A549 (cell line): ENCODE measurements at regions not wholly inside any gene's neighbourhood (a gene's known extent, or its start where the extent isn't known, plus 50 kb on each side); places are given as distances from the start of the nearest gene placed in this dataset.
"Not testable (repeated sequence)": the region's sequence is repeated elsewhere in the genome, so short reads cannot be mapped to it uniquely, and the experiment has no call there.

Experiments
- ATAC-seq, 2 experiments: fragments of 200-7000 bp in 1 of 2; fragments of >200 bp in 1 of 2; cut with Nextera tagmentation in 1 of 2; cut with Tn5 transposase in 1 of 2; 3 replicates each; pipeline versions ENCODE4 v1.8.0 to v1.9.1; 2018 to 2020; ENCODE audit warnings: mild to moderate bottlenecking in 1 of 2, moderate library complexity in 1 of 2
- CTCF ChIA-PET: fragments of 300-600 bp; sonication (Branson Sonifier 250); formaldehyde crosslinking; extraction: SDS; loops from one replicate; lab custom pipeline; 2021; ENCODE audit warnings: antibody characterized with exemption, inconsistent platforms; lab: Yijun Ruan, JAX
- POLR2A ChIA-PET: fragments of 350-600 bp; formaldehyde crosslinking; extraction: SDS; loops from one replicate; lab custom pipeline; 2021; ENCODE audit warnings: antibody characterized with exemption, inconsistent platforms; lab: Yijun Ruan, JAX
- DNase-seq, 2 experiments: peaks; one replicate each; pipeline versions ENCODE4 v3.0.0 to v3.0.0-alpha.2; 2011 to 2016; ENCODE audit warnings: low read depth in 1 of 2, low spot score in 1 of 2
- FAIRE-seq: peaks from 2 replicates; lab custom pipeline; 2011; peaks lifted over from hg19 to GRCh38; lab: Jason Lieb, UNC
- H3K27ac ChIP-seq, 2 experiments: fragments of >200 bp; sonication (Bioruptor Twin); formaldehyde crosslinking; 3 replicates each; pipeline ENCODE4 v1.5.1; 2016 to 2017
- H3K4me1 ChIP-seq: fragments of >200 bp; sonication (Bioruptor Twin); formaldehyde crosslinking; 3 replicates; pipeline ENCODE4 v1.6.1; 2016
- H3K4me2 ChIP-seq: fragments of >200 bp; sonication (Bioruptor Twin); formaldehyde crosslinking; 3 replicates; pipeline ENCODE4 v1.6.1; 2016
- H3K4me3 ChIP-seq: fragments of >200 bp; sonication (Bioruptor Twin); formaldehyde crosslinking; 3 replicates; pipeline ENCODE4 v1.5.1; 2016
- H3K9me3 ChIP-seq: fragments of >200 bp; sonication (Bioruptor Twin); formaldehyde crosslinking; 3 replicates; pipeline ENCODE4 v1.6.1; 2016
- BHLHE40 ChIP-seq: IDR thresholded peaks from 2 replicates; pipeline ENCODE4 v1.6.1; 2012; ENCODE audit warnings: low read depth, low read length, inconsistent platforms
- CHD4 ChIP-seq: fragments of 200-600 bp; sonication (generic); IDR thresholded peaks from 2 replicates; pipeline ENCODE4 v1.6.1; 2016; ENCODE audit warnings: antibody characterized with exemption, mild to moderate bottlenecking, borderline replicate concordance
- E2F6 ChIP-seq: IDR thresholded peaks from 2 replicates; pipeline ENCODE4 v1.6.1; 2012; ENCODE audit warnings: low read depth, borderline replicate concordance
- FOSL2 ChIP-seq, 2 experiments: fragments of 450-650 bp in 1 of 2; fragments of >200 bp in 1 of 2; sonication (Bioruptor Twin) in 1 of 2; formaldehyde crosslinking; IDR thresholded peaks; 2 replicates each; pipeline versions ENCODE4 v1.5.0 to v1.6.1; 2016 to 2020; ENCODE audit warnings: mild to moderate bottlenecking in 1 of 2, moderate library complexity in 1 of 2
- HES2 ChIP-seq: fragments of >200 bp; sonication (Bioruptor Twin); formaldehyde crosslinking; IDR thresholded peaks from 2 replicates; pipeline ENCODE4 v1.6.1; 2016
- HEYL ChIP-seq: fragments of 250-450 bp; sonication (Bioruptor Pico); IDR thresholded peaks from 2 replicates; pipeline ENCODE4 v1.8.0; 2021; ENCODE audit warnings: mild to moderate bottlenecking, moderate library complexity
- HOXA7 ChIP-seq: fragments of 250-450 bp; sonication (Bioruptor Pico); IDR thresholded peaks from 2 replicates; pipeline ENCODE4 v1.5.0; 2020; ENCODE audit warnings: mild to moderate bottlenecking, moderate library complexity
- MAX ChIP-seq: IDR thresholded peaks from 2 replicates; pipeline ENCODE4 v1.6.1; 2012
- NPAS2 ChIP-seq: fragments of 250-450 bp; sonication (Bioruptor Pico); IDR thresholded peaks from 2 replicates; pipeline ENCODE4 v1.8.0; 2022; ENCODE audit warnings: mild to moderate bottlenecking, moderate library complexity, borderline replicate concordance
- PHF8 ChIP-seq: fragments of 200-600 bp; sonication (generic); IDR thresholded peaks from 2 replicates; pipeline ENCODE4 v1.6.1; 2016; ENCODE audit warnings: low read depth, mild to moderate bottlenecking, antibody characterized with exemption, moderate library complexity, borderline replicate concordance
- SREBF2 ChIP-seq: fragments of 450-650 bp; IDR thresholded peaks from 2 replicates; pipeline ENCODE4 v1.6.1; 2014; ENCODE audit warnings: mild to moderate bottlenecking, moderate library complexity
- USF2 ChIP-seq: fragments of 450-650 bp; IDR thresholded peaks from 2 replicates; pipeline ENCODE4 v1.6.1; 2014; ENCODE audit warnings: antibody characterized with exemption
- ZC3H11A ChIP-seq: fragments of 450-650 bp; IDR thresholded peaks from 2 replicates; pipeline ENCODE4 v1.6.1; 2014; ENCODE audit warnings: antibody characterized with exemption, mild to moderate bottlenecking
- whole genome bisulfite sequencing: methylation state at CpG from one replicate; pipeline ENCODE4 v1.1.6; 2017; ENCODE audit errors: missing lambda C conversion rate; 5-methylcytosine and 5-hydroxymethylcytosine counted together

- TF ChIP-seq CHD4, result no peak
Measured at GRCh38 chr3:35305406-35305805, 333.9 kb upstream of the ARPP21 start (continued).

GRCh38 chr3:35307296-35307695 lies 332.0 kb upstream of the ARPP21 start:
- no peaks in the 10 kb centered on the region for H3K9me3 ChIP-seq
- DNase-seq, result no peak
- FAIRE-seq, result no peak
- 25% methylated on average over 2 of the region's 2 CpGs for WGBS
- ATAC-seq, result no peak
- H3K4me2 ChIP-seq, result no peak overlapping the region
- no peak for TF ChIP-seq NPAS2
- no peak for TF ChIP-seq BHLHE40
- no peak for TF ChIP-seq PHF8
- no peak for TF ChIP-seq HES2
- TF ChIP-seq HEYL (CRISPR knock-in tag), result no peak
- no peak overlapping the region for H3K4me3 ChIP-seq
- CTCF ChIA-PET, result interaction anchor here (0.6 kb wide), 1 partner anchor 333 kb away, joined by 3 read pairs; no protein-coding TSS in a partner anchor
- H3K27ac ChIP-seq, result no peak overlapping the region
- POLR2A ChIA-PET, result no interaction called here
- no peaks in the 10 kb centered on the region for H3K4me1 ChIP-seq

- TF ChIP-seq ZC3H11A, result peak; percentile 61
- H3K9me3 ChIP-seq, H3K27ac ChIP-seq, H3K4me3 ChIP-seq, DNase-seq, FAIRE-seq, CTCF ChIA-PET, ATAC-seq, POLR2A ChIA-PET, H3K4me2 ChIP-seq, H3K4me1 ChIP-seq: not testable (repeated sequence)
- WGBS, result 89% methylated on average over 2 of the region's 2 CpGs
Measured at GRCh38 chr3:35316841-35317240, 322.5 kb upstream of the ARPP21 start.

- WGBS, result 5% methylated on average over 1 of the region's 1 CpG
- H3K4me3 ChIP-seq, result no peak overlapping the region
- H3K4me2 ChIP-seq, result no peak overlapping the region
- DNase-seq (no peak), FAIRE-seq (no peak), ATAC-seq (no peak)
- TF ChIP-seq BHLHE40 (no peak), E2F6 (no peak), MAX (no peak), HOXA7 (CRISPR knock-in tag) (no peak), FOSL2 (IDR thresholded peaks at IDR 0.05) (no peak), FOSL2 (CRISPR knock-in tag; IDR thresholded peaks at IDR 0.05) (no peak), SREBF2 (no peak)
- CTCF ChIA-PET, result interaction anchor here (0.5 kb wide), 1 partner anchor 86 kb away, joined by 3 read pairs; no protein-coding TSS in a partner anchor
- H3K9me3 ChIP-seq, result no peaks in the 10 kb centered on the region
- H3K27ac ChIP-seq, result no peak overlapping the region
- H3K4me1 ChIP-seq, result no peaks in the 10 kb centered on the region
- POLR2A ChIA-PET, result no interaction called here
Measured at GRCh38 chr3:35320646-35321407, 318.5 kb upstream of the ARPP21 start.

GRCh38 chr3:35322070-35322469 lies 317.3 kb upstream of the ARPP21 start:
- no peak for ATAC-seq
- H3K4me2 ChIP-seq, result no peak overlapping the region
- 0 out of 2 replicates have a peak, but pooled peaks have one; percentile 27 for TF ChIP-seq USF2
- TF ChIP-seq HOXA7 (CRISPR knock-in tag), result no peak
- TF ChIP-seq, all 56 proteins: peak for 1
- 14% methylated on average over 4 of the region's 4 CpGs for WGBS
- Histone ChIP-seq H3K4me1 (no peaks in the 10 kb centered on the region), H3K9me3 (no peaks in the 10 kb centered on the region), H3K4me3 (no peak overlapping the region), H3K27ac (no peak overlapping the region)
- FAIRE-seq (no peak), DNase-seq (no peak)
- CTCF ChIA-PET, result no interaction called here
- POLR2A ChIA-PET, result no interaction called here
